HCT116 (cell line): ENCODE measurements at regions not wholly inside any gene's neighbourhood (a gene's known extent, or its start where the extent isn't known, plus 50 kb on each side); places are given as distances from the start of the nearest gene placed in this dataset.

ENCODE experiments used
- ATAC-seq: fragments of 200-7000 bp; cut with Tn5 transposase; 2 replicates; pipeline ENCODE4 v1.9.1; 2020; ENCODE audit warnings: mild to moderate bottlenecking, moderate library complexity
- BruUV-seq: library from RNA; stranded (reverse); fragments of 400-500 nt; replicated peaks from 2 replicates; lab custom pipeline; 2021; lab: Mats Ljungman, UMichigan
- CTCF ChIA-PET: fragments of 300-600 bp; sonication (Branson Sonifier 250); formaldehyde crosslinking; loops from one replicate; lab custom pipeline; 2021; ENCODE audit warnings: antibody characterized with exemption; lab: Charles Lee
- POLR2A ChIA-PET: fragments of 300-600, 350-600 bp; sonication (Branson Sonifier 250); formaldehyde crosslinking; loops from one replicate; lab custom pipeline; 2021; ENCODE audit warnings: antibody characterized with exemption; lab: Charles Lee
- RAD21 ChIA-PET, 2 experiments: fragments of 300-600 bp; sonication (Branson Sonifier 250); formaldehyde crosslinking; loops; one replicate each; lab custom pipeline; 2023; ENCODE audit warnings: low total read pairs in 2 of 2; ENCODE audit not compliant: uncharacterized antibody in 2 of 2, unreplicated experiment in 2 of 2, low non-redundant PET in 1 of 2; lab: Charles Lee
- DNase-seq: peaks from one replicate; pipeline ENCODE4 v3.0.0-alpha.2; 2010; ENCODE audit warnings: low read depth, low spot score
- H2AFZ ChIP-seq: fragments of 200-600 bp; shearing (Covaris generic), sonication (generic); 2 replicates; pipeline ENCODE4 v1.6.1; 2017; ENCODE audit warnings: low read depth, mixed run types, mixed read lengths, antibody characterized with exemption, low read length; ENCODE audit not compliant: poor library complexity, severe bottlenecking
- H3K27ac ChIP-seq: 2 replicates; pipeline ENCODE4 v1.5.1; 2012; ENCODE audit warnings: low read depth, low read length
- H3K27me3 ChIP-seq: fragments of 200-600 bp; sonication (generic); 2 replicates; pipeline ENCODE4 v1.6.1; 2016; ENCODE audit warnings: mixed run types, low read length, mixed read lengths; ENCODE audit not compliant: insufficient read depth
- H3K36me3 ChIP-seq, 2 experiments: fragments of 200-500 bp in 1 of 2; fragments of 200-600 bp in 1 of 2; sonication (Bioruptor generic) in 1 of 2; sonication (generic) in 1 of 2; 2 replicates each; pipeline versions ENCODE4 v1.5.1 to v1.6.1; 2014 to 2016; ENCODE audit warnings: low read length in 2 of 2, inconsistent platforms in 1 of 2, mixed read lengths in 1 of 2, mixed run types in 1 of 2; ENCODE audit not compliant: insufficient read depth in 2 of 2, control insufficient read depth in 1 of 2
- H3K4me1 ChIP-seq, 2 experiments: fragments of 200-600 bp in 1 of 2; sonication (generic) in 1 of 2; 2 replicates each; pipeline versions ENCODE4 v1.5.1 to v1.6.1; 2012 to 2017; ENCODE audit warnings: low read length in 2 of 2, inconsistent platforms in 1 of 2, mild to moderate bottlenecking in 1 of 2, mixed read lengths in 1 of 2, mixed run types in 1 of 2, moderate library complexity in 1 of 2; ENCODE audit not compliant: insufficient read depth in 2 of 2, control insufficient read depth in 1 of 2
- H3K4me2 ChIP-seq: fragments of 200-600 bp; sonication (generic); 2 replicates; pipeline ENCODE4 v1.6.1; 2017; ENCODE audit warnings: mixed run types, low read length, mixed read lengths
- H3K4me3 ChIP-seq, 2 experiments: fragments of 200-600 bp in 1 of 2; sonication (generic) in 1 of 2; replicated peaks in 1 of 2; 2 replicates each; pipeline ENCODE4 v1.5.1; 2011 to 2016; ENCODE audit warnings: low read length in 2 of 2, control low read depth in 1 of 2, low read depth in 1 of 2, mild to moderate bottlenecking in 1 of 2, mixed read lengths in 1 of 2, mixed run types in 1 of 2
- H3K79me2 ChIP-seq: fragments of 200-600 bp; sonication (generic); 2 replicates; pipeline ENCODE4 v1.6.1; 2017; ENCODE audit warnings: mild to moderate bottlenecking, mixed run types, low read length, moderate library complexity, mixed read lengths; ENCODE audit not compliant: insufficient read depth
- H3K9ac ChIP-seq: fragments of 200-600 bp; sonication (generic); 2 replicates; pipeline ENCODE4 v1.6.1; 2016; ENCODE audit warnings: low read length, mixed read lengths
- H3K9me2 ChIP-seq: fragments of 200-600 bp; sonication (generic), shearing (Covaris generic); 2 replicates; pipeline ENCODE4 v1.6.1; 2017; ENCODE audit warnings: mixed run types, mild to moderate bottlenecking, moderate library complexity; ENCODE audit not compliant: insufficient read depth
- H3K9me3 ChIP-seq, 2 experiments: fragments of 200-500 bp in 1 of 2; fragments of 200-600 bp in 1 of 2; sonication (Bioruptor generic) in 1 of 2; sonication (generic) in 1 of 2; 2 replicates each; pipeline ENCODE4 v1.6.1; 2014 to 2017; ENCODE audit warnings: low read length in 2 of 2, mixed read lengths in 2 of 2, inconsistent platforms in 1 of 2, low read depth in 1 of 2, mild to moderate bottlenecking in 1 of 2, mixed run types in 1 of 2, moderate library complexity in 1 of 2; ENCODE audit not compliant: control insufficient read depth in 1 of 2, insufficient read depth in 1 of 2
- H4K20me1 ChIP-seq: fragments of 200-600 bp; sonication (generic), shearing (Covaris generic); 2 replicates; pipeline ENCODE4 v1.6.1; 2017; ENCODE audit warnings: mixed run types, mild to moderate bottlenecking, moderate library complexity; ENCODE audit not compliant: insufficient read depth
- CBX3 ChIP-seq: IDR thresholded peaks from 2 replicates; pipeline ENCODE4 v1.6.1; 2012; ENCODE audit warnings: low read depth
- ELF1 ChIP-seq: IDR thresholded peaks from 2 replicates; pipeline ENCODE4 v1.6.1; 2012; ENCODE audit warnings: low read depth, borderline replicate concordance
- EZH2 ChIP-seq: fragments of 200-600 bp; sonication (generic); IDR thresholded peaks from 2 replicates; pipeline ENCODE4 v1.6.1; 2017; ENCODE audit warnings: antibody characterized with exemption, mixed run types
- JUND ChIP-seq: IDR thresholded peaks from 2 replicates; pipeline ENCODE4 v1.6.1; 2012
- POLR2AphosphoS5 ChIP-seq: IDR thresholded peaks from 2 replicates; pipeline ENCODE4 v1.6.1; 2011; ENCODE audit warnings: mild to moderate bottlenecking, low read depth, low read length, moderate library complexity
- SP1 ChIP-seq: IDR thresholded peaks from 2 replicates; pipeline ENCODE4 v1.6.1; 2012; ENCODE audit warnings: low read depth
- SRF ChIP-seq: IDR thresholded peaks from 2 replicates; pipeline ENCODE4 v1.6.1; 2012; ENCODE audit warnings: low read depth
- ZFX ChIP-seq: fragments of 450-650 bp; IDR thresholded peaks from 2 replicates; pipeline ENCODE4 v1.6.1; 2017
- intact Hi-C: fragments of 100-400 bp; cut with micrococcal nuclease; formaldehyde crosslinking; loops from 2 replicates; pipeline ENCODE4 v1.10.0; 2022
- TF ChIP-seq, protein P1 (sequence below): IDR thresholded peaks from 2 replicates; pipeline ENCODE4 v1.6.1; 2012; ENCODE audit warnings: low read depth
- TF ChIP-seq, protein P2 (sequence below): IDR thresholded peaks from 2 replicates; pipeline ENCODE4 v1.6.1; 2012

- Histone ChIP-seq H3K79me2 (no peaks in the 10 kb centered on the region), H3K9me2 (no peaks in the 10 kb centered on the region), H3K27ac (no peak overlapping the region), H3K4me2 (no peak overlapping the region), H3K36me3 (no peaks in the 10 kb centered on the region), H4K20me1 (no peaks in the 10 kb centered on the region), H3K9me3 (no peaks in the 10 kb centered on the region), H3K4me3 (no peak overlapping the region), H2AFZ (no peak overlapping the region), H3K27me3 (no peaks in the 10 kb centered on the region), H3K4me1 (no peaks in the 10 kb centered on the region), H3K9ac (no peak overlapping the region)
- DNase-seq = no peak
- CTCF ChIA-PET = interaction anchor here (1.5 kb wide), 1 partner anchor 162 kb away, joined by 4 read pairs; no protein-coding TSS in a partner anchor
- no peak for ATAC-seq
- RAD21 ChIA-PET = no interaction called here
- POLR2A ChIA-PET = no interaction called here
- intact Hi-C loops = no loop called here
- no TSS peak for BruUV-seq
- TF ChIP-seq EZH2 (no peak), SP1 (no peak), POLR2AphosphoS5 (no peak), ZFX (no peak), SRF (no peak), ELF1 (no peak), CBX3 (no peak), JUND (no peak)
- TF ChIP-seq, protein P1, sequence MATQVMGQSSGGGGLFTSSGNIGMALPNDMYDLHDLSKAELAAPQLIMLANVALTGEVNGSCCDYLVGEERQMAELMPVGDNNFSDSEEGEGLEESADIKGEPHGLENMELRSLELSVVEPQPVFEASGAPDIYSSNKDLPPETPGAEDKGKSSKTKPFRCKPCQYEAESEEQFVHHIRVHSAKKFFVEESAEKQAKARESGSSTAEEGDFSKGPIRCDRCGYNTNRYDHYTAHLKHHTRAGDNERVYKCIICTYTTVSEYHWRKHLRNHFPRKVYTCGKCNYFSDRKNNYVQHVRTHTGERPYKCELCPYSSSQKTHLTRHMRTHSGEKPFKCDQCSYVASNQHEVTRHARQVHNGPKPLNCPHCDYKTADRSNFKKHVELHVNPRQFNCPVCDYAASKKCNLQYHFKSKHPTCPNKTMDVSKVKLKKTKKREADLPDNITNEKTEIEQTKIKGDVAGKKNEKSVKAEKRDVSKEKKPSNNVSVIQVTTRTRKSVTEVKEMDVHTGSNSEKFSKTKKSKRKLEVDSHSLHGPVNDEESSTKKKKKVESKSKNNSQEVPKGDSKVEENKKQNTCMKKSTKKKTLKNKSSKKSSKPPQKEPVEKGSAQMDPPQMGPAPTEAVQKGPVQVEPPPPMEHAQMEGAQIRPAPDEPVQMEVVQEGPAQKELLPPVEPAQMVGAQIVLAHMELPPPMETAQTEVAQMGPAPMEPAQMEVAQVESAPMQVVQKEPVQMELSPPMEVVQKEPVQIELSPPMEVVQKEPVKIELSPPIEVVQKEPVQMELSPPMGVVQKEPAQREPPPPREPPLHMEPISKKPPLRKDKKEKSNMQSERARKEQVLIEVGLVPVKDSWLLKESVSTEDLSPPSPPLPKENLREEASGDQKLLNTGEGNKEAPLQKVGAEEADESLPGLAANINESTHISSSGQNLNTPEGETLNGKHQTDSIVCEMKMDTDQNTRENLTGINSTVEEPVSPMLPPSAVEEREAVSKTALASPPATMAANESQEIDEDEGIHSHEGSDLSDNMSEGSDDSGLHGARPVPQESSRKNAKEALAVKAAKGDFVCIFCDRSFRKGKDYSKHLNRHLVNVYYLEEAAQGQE = no peak
- TF ChIP-seq, protein P2, sequence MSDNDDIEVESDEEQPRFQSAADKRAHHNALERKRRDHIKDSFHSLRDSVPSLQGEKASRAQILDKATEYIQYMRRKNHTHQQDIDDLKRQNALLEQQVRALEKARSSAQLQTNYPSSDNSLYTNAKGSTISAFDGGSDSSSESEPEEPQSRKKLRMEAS = no peak
Observed at GRCh38 chr14:103267226-103267910, 66.7 kb upstream of the EIF5 start.
